Panc1 (cell line): ENCODE measurements at regions not wholly inside any gene's neighbourhood (a gene's known extent, or its start where the extent isn't known, plus 50 kb on each side); places are given as distances from the start of the nearest gene placed in this dataset.

Source experiments
- ATAC-seq: fragments of 200-7000 bp; cut with Tn5 transposase; 2 replicates; pipeline ENCODE4 v1.9.1; 2020; ENCODE audit warnings: mild to moderate bottlenecking, moderate library complexity
- BruUV-seq: library from RNA; stranded (reverse); fragments of 400-500 nt; replicated peaks from 2 replicates; lab custom pipeline; 2021; lab: Mats Ljungman, UMichigan
- CTCF ChIA-PET: fragments of 300-600 bp; sonication (Branson Sonifier 250); formaldehyde crosslinking; loops from one replicate; lab custom pipeline; 2022; ENCODE audit warnings: antibody characterized with exemption; lab: Charles Lee
- POLR2A ChIA-PET: fragments of 300-600 bp; sonication (Branson Sonifier 250); formaldehyde crosslinking; loops from one replicate; lab custom pipeline; 2022; ENCODE audit warnings: antibody characterized with exemption; lab: Charles Lee
- DNase-seq: peaks from one replicate; pipeline ENCODE4 v3.0.0-alpha.2; 2010; ENCODE audit warnings: low read depth, low spot score
- H3K27ac ChIP-seq: 2 replicates; pipeline ENCODE4 v1.5.1; 2011; ENCODE audit warnings: mild to moderate bottlenecking, low read length, inconsistent platforms
- H3K27me3 ChIP-seq: fragments of 200-500 bp; sonication (Bioruptor generic); 2 replicates; pipeline ENCODE4 v1.6.0; 2014; ENCODE audit warnings: low read length, inconsistent platforms; ENCODE audit not compliant: control insufficient read depth, insufficient read depth
- H3K36me3 ChIP-seq: fragments of 200-500 bp; sonication (Bioruptor generic); 2 replicates; pipeline ENCODE4 v1.5.1; 2014; ENCODE audit warnings: inconsistent platforms, mild to moderate bottlenecking, low read length, moderate library complexity; ENCODE audit not compliant: control insufficient read depth, insufficient read depth
- H3K4me1 ChIP-seq: 2 replicates; pipeline ENCODE4 v1.5.1; 2011; ENCODE audit warnings: inconsistent platforms, mild to moderate bottlenecking, low read length, moderate library complexity; ENCODE audit not compliant: control insufficient read depth, insufficient read depth
- H3K4me3 ChIP-seq, 2 experiments: 2 replicates each; pipeline ENCODE4 v1.5.1; 2011 to 2012; ENCODE audit warnings: low read depth in 2 of 2, low read length in 2 of 2, mild to moderate bottlenecking in 2 of 2, inconsistent platforms in 1 of 2, moderate library complexity in 1 of 2
- H3K9me3 ChIP-seq: fragments of 200-500 bp; sonication (Bioruptor generic); 2 replicates; pipeline ENCODE4 v1.5.1; 2014; ENCODE audit warnings: low read depth, mild to moderate bottlenecking, inconsistent platforms, low read length, moderate library complexity; ENCODE audit not compliant: control insufficient read depth, insufficient read depth
- CTCF ChIP-seq: fragments of 450-650 bp; IDR thresholded peaks from 2 replicates; pipeline ENCODE4 v1.5.1; 2017; ENCODE audit warnings: mild to moderate bottlenecking
- POLR2AphosphoS5 ChIP-seq: IDR thresholded peaks from 2 replicates; pipeline ENCODE4 v1.6.1; 2012; ENCODE audit warnings: mild to moderate bottlenecking, low read depth, low read length, moderate library complexity
- REST ChIP-seq, 2 experiments: IDR thresholded peaks; 2 replicates each; pipeline ENCODE4 v1.6.1; 2011 to 2012; ENCODE audit warnings: low read depth in 2 of 2, control low read depth in 1 of 2, low read length in 1 of 2, mild to moderate bottlenecking in 1 of 2, moderate library complexity in 1 of 2; ENCODE audit not compliant: insufficient read depth in 1 of 2
- SIN3A ChIP-seq: IDR thresholded peaks from 2 replicates; pipeline ENCODE4 v1.6.1; 2012; ENCODE audit warnings: low read depth, mild to moderate bottlenecking, low read length, moderate library complexity, borderline replicate concordance; ENCODE audit not compliant: insufficient read depth
- TCF7L2 ChIP-seq: IDR thresholded peaks from 2 replicates; pipeline ENCODE4 v1.6.1; 2011; ENCODE audit warnings: mild to moderate bottlenecking, low read depth, low read length, inconsistent platforms
- in situ Hi-C: cut with HindIII; loops from 2 replicates; pipeline ENCODE4 v1.10.0; 2016; ENCODE audit warnings: low sequenced_read_pairs, low pct_unique_long_range_greater_than_20kb
- intact Hi-C: fragments of 100-400 bp; cut with micrococcal nuclease; formaldehyde crosslinking; loops from one replicate; pipeline ENCODE4 v1.10.0; 2022; ENCODE audit not compliant: unreplicated experiment

GRCh38 chr1:65077369-65077768 lies 70.6 kb upstream of the AK4 start:
- Histone ChIP-seq H3K4me1 (no peaks in the 10 kb centered on the region), H3K4me3 (no peak overlapping the region), H3K27ac (no peak overlapping the region), H3K9me3 (no peaks in the 10 kb centered on the region), H3K36me3 (no peaks in the 10 kb centered on the region), H3K27me3 (peaks cover 2% of the 10 kb centered on the region; the same call in 1 of the 2 replicates)
- ChIA-PET CTCF (interaction anchor here (0.5 kb wide), 1 partner anchor 60 kb away, joined by 5 read pairs; no protein-coding TSS in a partner anchor), POLR2A (no interaction called here)
- DNase-seq (no peak), ATAC-seq (no peak)
- in situ Hi-C loops (no loop called here), intact Hi-C loops (no loop called here)
- TF ChIP-seq SIN3A: no peak
- TF ChIP-seq CTCF: no peak
- no peak for TF ChIP-seq POLR2AphosphoS5
- TF ChIP-seq TCF7L2: no peak
- no peak for TF ChIP-seq REST (IDR thresholded peaks at IDR 0.05; ENCODE audit: insufficient read depth in 1 of 2, low read depth in 2 of 2, low read length in 1 of 2)
- BruUV-seq: no TSS peak

GRCh38 chr1:65079941-65080340 lies 68.1 kb upstream of the AK4 start:
- H3K9me3 ChIP-seq: no peaks in the 10 kb centered on the region
- CTCF ChIA-PET: no interaction called here
- H3K4me1 ChIP-seq: no peaks in the 10 kb centered on the region
- no peak for TF ChIP-seq TCF7L2
- TF ChIP-seq POLR2AphosphoS5: no peak
- no peak for TF ChIP-seq CTCF
- TF ChIP-seq SIN3A: no peak
- TF ChIP-seq REST (IDR thresholded peaks at IDR 0.05; ENCODE audit: insufficient read depth in 1 of 2, low read depth in 2 of 2, low read length in 1 of 2): no peak
- no TSS peak for BruUV-seq
- 0 out of 2 replicates have a peak, but pooled peaks cover 2% of the 10 kb centered on the region for H3K27me3 ChIP-seq
- intact Hi-C loops: no loop called here
- in situ Hi-C loops: no loop called here
- DNase-seq (no peak), ATAC-seq (no peak)
- no peak overlapping the region for H3K27ac ChIP-seq
- H3K4me3 ChIP-seq: no peak overlapping the region
- POLR2A ChIA-PET: no interaction called here
- no peaks in the 10 kb centered on the region for H3K36me3 ChIP-seq
